HEK293 (cell line): ENCODE measurements at regions not wholly inside any gene's neighbourhood (a gene's known extent, or its start where the extent isn't known, plus 50 kb on each side); places are given as distances from the start of the nearest gene placed in this dataset.

Experiments used
- CTCF ChIA-PET: fragments of 350-600 bp; formaldehyde crosslinking; extraction: SDS; loops from one replicate; lab custom pipeline; 2021; ENCODE audit warnings: antibody characterized with exemption; lab: Yijun Ruan, JAX
- POLR2A ChIA-PET: fragments of 300-600 bp; formaldehyde crosslinking; extraction: SDS; loops from one replicate; lab custom pipeline; 2020; ENCODE audit warnings: antibody characterized with exemption, inconsistent platforms; lab: Yijun Ruan, JAX
- H3K27ac ChIP-seq: fragments of 200-500 bp; sonication (Bioruptor generic); 2 replicates; pipeline ENCODE4 v1.5.1; 2014; ENCODE audit warnings: low read depth, low read length, control low read depth, inconsistent platforms; ENCODE audit errors: extremely low read depth
- H3K36me3 ChIP-seq, 2 experiments: fragments of 200-500 bp in 1 of 2; sonication (Bioruptor generic) in 1 of 2; 1 replicate in 1 of 2; 2 replicates in 1 of 2; pipeline ENCODE4 v1.5.1; 2014 to 2017; ENCODE audit warnings: inconsistent platforms in 2 of 2, low read length in 2 of 2; ENCODE audit not compliant: control insufficient read depth in 2 of 2, insufficient read depth in 1 of 2
- H3K4me1 ChIP-seq: fragments of 200-500 bp; sonication (Bioruptor generic); 2 replicates; pipeline ENCODE4 v1.5.1; 2014; ENCODE audit warnings: mild to moderate bottlenecking, low read length, inconsistent platforms; ENCODE audit not compliant: control insufficient read depth, insufficient read depth
- H3K4me3 ChIP-seq: 2 replicates; pipeline ENCODE4 v1.5.1; 2011; ENCODE audit warnings: low read depth, mild to moderate bottlenecking, control low read depth, low read length, moderate library complexity
- H3K9me3 ChIP-seq: fragments of 200-500 bp; sonication (Bioruptor generic); 2 replicates; pipeline ENCODE4 v1.5.1; 2014; ENCODE audit warnings: low read depth, low read length, inconsistent platforms; ENCODE audit not compliant: control insufficient read depth, insufficient read depth
- BCL11B ChIP-seq: fragments of 450-650 bp; formaldehyde crosslinking; IDR thresholded peaks from 2 replicates; pipeline ENCODE4 v1.5.1; 2016; ENCODE audit warnings: low read depth, missing biosample characterization, missing genetic modification characterization
- KLF1 ChIP-seq: fragments of 450-650 bp; formaldehyde crosslinking; IDR thresholded peaks from 2 replicates; pipeline ENCODE4 v1.5.1; 2016; ENCODE audit warnings: missing biosample characterization, missing genetic modification characterization
- KLF7 ChIP-seq: fragments of 450-650 bp; formaldehyde crosslinking; IDR thresholded peaks from 2 replicates; pipeline ENCODE4 v1.5.1; 2016; ENCODE audit warnings: missing biosample characterization, missing genetic modification characterization, borderline replicate concordance
- SETDB1 ChIP-seq: IDR thresholded peaks from one replicate; pipeline ENCODE4 v1.6.1; 2017; ENCODE audit warnings: mild to moderate bottlenecking, low read length, moderate library complexity, mixed read lengths; ENCODE audit not compliant: insufficient read length
- ZNF140 ChIP-seq: fragments of 450-650 bp; formaldehyde crosslinking; IDR thresholded peaks from 2 replicates; pipeline ENCODE4 v1.5.1; 2016; ENCODE audit warnings: missing biosample characterization, missing genetic modification characterization
- ZNF157 ChIP-seq: fragments of 450-650 bp; formaldehyde crosslinking; IDR thresholded peaks from 2 replicates; pipeline ENCODE4 v1.5.1; 2016; ENCODE audit warnings: missing biosample characterization, missing genetic modification characterization
- ZNF26 ChIP-seq: fragments of 450-650 bp; formaldehyde crosslinking; IDR thresholded peaks from 2 replicates; pipeline ENCODE4 v1.5.1; 2016; ENCODE audit warnings: missing biosample characterization, missing genetic modification characterization
- ZNF266 ChIP-seq: fragments of 450-650 bp; formaldehyde crosslinking; IDR thresholded peaks from 2 replicates; pipeline ENCODE4 v1.5.1; 2016; ENCODE audit warnings: missing biosample characterization, missing genetic modification characterization, low read depth
- ZNF292 ChIP-seq: fragments of 450-650 bp; formaldehyde crosslinking; IDR thresholded peaks from 2 replicates; pipeline ENCODE4 v1.5.1; 2016; ENCODE audit warnings: low read depth, missing biosample characterization, missing genetic modification characterization, borderline replicate concordance
- ZNF37A ChIP-seq: fragments of 450-650 bp; IDR thresholded peaks from 2 replicates; pipeline ENCODE4 v1.5.1; 2018; ENCODE audit warnings: missing biosample characterization, missing genetic modification characterization
- ZNF416 ChIP-seq: fragments of 450-650 bp; formaldehyde crosslinking; IDR thresholded peaks from 2 replicates; pipeline ENCODE4 v1.5.1; 2016; ENCODE audit warnings: missing biosample characterization, missing genetic modification characterization
- ZNF510 ChIP-seq: fragments of 450-650 bp; formaldehyde crosslinking; IDR thresholded peaks from 2 replicates; pipeline ENCODE4 v1.5.1; 2018; ENCODE audit warnings: mild to moderate bottlenecking, missing genetic modification characterization, missing biosample characterization; ENCODE audit not compliant: insufficient replicate concordance
- ZNF544 ChIP-seq: fragments of 450-650 bp; formaldehyde crosslinking; IDR thresholded peaks from 2 replicates; pipeline ENCODE4 v1.5.0; 2017; ENCODE audit warnings: missing biosample characterization, missing genetic modification characterization
- ZNF639 ChIP-seq: fragments of 450-650 bp; formaldehyde crosslinking; IDR thresholded peaks from 2 replicates; pipeline ENCODE4 v1.5.1; 2016; ENCODE audit warnings: missing biosample characterization, missing genetic modification characterization
- ZNF658 ChIP-seq: fragments of 450-650 bp; formaldehyde crosslinking; IDR thresholded peaks from 2 replicates; pipeline ENCODE4; 2016; ENCODE audit warnings: missing biosample characterization, missing genetic modification characterization
- ZNF830 ChIP-seq: fragments of 450-650 bp; IDR thresholded peaks from 2 replicates; pipeline ENCODE4 v1.5.0; 2018; ENCODE audit warnings: missing biosample characterization, missing genetic modification characterization, low read depth, mild to moderate bottlenecking, moderate library complexity
- TF ChIP-seq, protein P1 (sequence below): fragments of 450-650 bp; formaldehyde crosslinking; IDR thresholded peaks from 2 replicates; pipeline ENCODE4 v1.5.1; 2016; ENCODE audit warnings: missing biosample characterization, missing genetic modification characterization
- TF ChIP-seq, protein P2 (sequence below): fragments of 450-650 bp; formaldehyde crosslinking; IDR thresholded peaks from 2 replicates; pipeline ENCODE4 v1.5.1; 2016; ENCODE audit warnings: missing biosample characterization, missing genetic modification characterization, low read depth
- TF ChIP-seq, protein P3 (sequence below): fragments of 450-650 bp; formaldehyde crosslinking; IDR thresholded peaks from 2 replicates; pipeline ENCODE4 v1.5.1; 2017; ENCODE audit warnings: missing biosample characterization, missing genetic modification characterization

DNA sequence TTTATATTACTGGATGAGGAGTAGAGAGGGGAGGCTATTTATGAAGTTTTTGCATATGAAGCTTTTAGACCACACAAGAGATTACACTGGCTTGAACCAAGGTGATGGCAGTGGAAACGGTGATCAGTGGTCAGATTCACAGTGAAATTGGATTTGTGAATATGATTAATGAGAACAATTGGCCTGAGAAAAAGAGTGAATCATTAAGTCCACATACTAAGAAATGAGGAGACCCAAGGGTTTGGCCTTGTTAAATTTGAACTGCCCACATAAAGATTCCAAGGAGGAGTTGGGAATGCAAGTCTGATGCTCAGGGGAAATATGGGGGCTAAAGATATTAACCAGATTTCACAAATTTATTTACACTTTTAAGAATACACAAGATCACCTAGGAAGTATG is 155.3 kb upstream of the ADGRL3 start:
- Histone ChIP-seq H3K36me3 (no peaks in the 10 kb centered on the region), H3K4me1 (no peaks in the 10 kb centered on the region), H3K27ac (no peak overlapping the region), H3K9me3 (no peaks in the 10 kb centered on the region), H3K4me3 (no peak overlapping the region)
- TF ChIP-seq ZNF26 (tag by site-specific recombination) (no peak), ZNF830 (no peak), KLF1 (tag by site-specific recombination) (no peak)
- CTCF ChIA-PET, result no interaction called here
- POLR2A ChIA-PET, result no interaction called here

DNA sequence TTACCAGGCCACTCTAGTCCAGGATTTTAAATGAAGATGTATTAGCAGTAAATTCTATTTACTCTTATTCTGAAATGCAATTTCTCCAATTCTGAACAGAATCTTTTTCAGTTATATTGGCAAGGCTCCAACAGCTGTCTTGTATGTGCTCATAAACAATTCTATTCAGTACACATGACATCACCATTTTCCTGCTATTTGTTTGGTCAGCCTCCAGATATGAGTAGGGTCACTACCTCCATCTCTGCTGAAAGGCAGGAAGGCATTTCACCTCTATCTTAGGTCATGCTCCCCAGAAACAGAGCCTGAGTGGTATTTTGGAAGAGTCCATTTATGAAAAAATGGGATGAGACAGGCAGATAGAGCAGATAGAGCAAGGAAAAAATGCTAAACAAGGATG is 151.1 kb upstream of the ADGRL3 start:
- ChIA-PET CTCF (no interaction called here), POLR2A (no interaction called here)
- Histone ChIP-seq H3K4me3 (no peak overlapping the region), H3K4me1 (no peaks in the 10 kb centered on the region), H3K36me3 (no peaks in the 10 kb centered on the region), H3K9me3 (no peaks in the 10 kb centered on the region), H3K27ac (no peak overlapping the region)
- TF ChIP-seq, protein P1, sequence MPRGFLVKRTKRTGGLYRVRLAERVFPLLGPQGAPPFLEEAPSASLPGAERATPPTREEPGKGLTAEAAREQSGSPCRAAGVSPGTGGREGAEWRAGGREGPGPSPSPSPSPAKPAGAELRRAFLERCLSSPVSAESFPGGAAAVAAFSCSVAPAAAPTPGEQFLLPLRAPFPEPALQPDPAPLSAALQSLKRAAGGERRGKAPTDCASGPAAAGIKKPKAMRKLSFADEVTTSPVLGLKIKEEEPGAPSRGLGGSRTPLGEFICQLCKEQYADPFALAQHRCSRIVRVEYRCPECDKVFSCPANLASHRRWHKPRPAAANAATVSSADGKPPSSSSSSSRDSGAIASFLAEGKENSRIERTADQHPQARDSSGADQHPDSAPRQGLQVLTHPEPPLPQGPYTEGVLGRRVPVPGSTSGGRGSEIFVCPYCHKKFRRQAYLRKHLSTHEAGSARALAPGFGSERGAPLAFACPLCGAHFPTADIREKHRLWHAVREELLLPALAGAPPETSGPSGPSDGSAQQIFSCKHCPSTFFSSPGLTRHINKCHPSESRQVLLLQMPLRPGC (tag by site-specific recombination), result no peak
- no peak for TF ChIP-seq ZNF157 (tag by site-specific recombination)
- TF ChIP-seq ZNF140 (tag by site-specific recombination), result no peak
- TF ChIP-seq, protein P2, sequence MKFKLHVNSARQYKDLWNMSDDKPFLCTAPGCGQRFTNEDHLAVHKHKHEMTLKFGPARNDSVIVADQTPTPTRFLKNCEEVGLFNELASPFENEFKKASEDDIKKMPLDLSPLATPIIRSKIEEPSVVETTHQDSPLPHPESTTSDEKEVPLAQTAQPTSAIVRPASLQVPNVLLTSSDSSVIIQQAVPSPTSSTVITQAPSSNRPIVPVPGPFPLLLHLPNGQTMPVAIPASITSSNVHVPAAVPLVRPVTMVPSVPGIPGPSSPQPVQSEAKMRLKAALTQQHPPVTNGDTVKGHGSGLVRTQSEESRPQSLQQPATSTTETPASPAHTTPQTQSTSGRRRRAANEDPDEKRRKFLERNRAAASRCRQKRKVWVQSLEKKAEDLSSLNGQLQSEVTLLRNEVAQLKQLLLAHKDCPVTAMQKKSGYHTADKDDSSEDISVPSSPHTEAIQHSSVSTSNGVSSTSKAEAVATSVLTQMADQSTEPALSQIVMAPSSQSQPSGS (tag by site-specific recombination), result 0 out of 2 replicates have a peak, but pooled peaks have one; percentile 16
- TF ChIP-seq ZNF639 (tag by site-specific recombination), result no peak

DNA sequence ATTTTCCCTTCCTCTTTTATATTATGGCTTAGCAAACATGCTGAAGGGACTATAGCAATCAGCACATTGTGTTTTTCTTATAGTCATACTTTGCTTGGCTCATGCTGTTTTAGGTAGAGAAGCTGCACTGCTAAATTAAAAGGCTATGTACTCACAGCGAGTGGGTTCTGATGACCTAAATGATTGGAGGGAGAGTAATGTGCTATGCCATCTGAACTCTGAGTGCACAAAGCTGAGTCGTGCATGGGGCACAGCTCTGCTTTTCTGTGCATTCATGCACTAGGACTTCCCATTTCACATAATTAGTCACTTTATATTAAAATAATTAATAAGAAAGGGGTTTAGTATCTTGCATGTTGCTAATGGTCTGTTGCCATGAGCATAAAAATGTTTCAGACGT is 132.7 kb upstream of the ADGRL3 start:
- no peak overlapping the region for H3K27ac ChIP-seq
- ChIA-PET CTCF (no interaction called here), POLR2A (no interaction called here)
- H3K4me1 ChIP-seq, result no peaks in the 10 kb centered on the region
- H3K4me3 ChIP-seq, result no peak overlapping the region
- no peaks in the 10 kb centered on the region for H3K9me3 ChIP-seq
- H3K36me3 ChIP-seq, result no peaks in the 10 kb centered on the region
- TF ChIP-seq ZNF510 (tag by site-specific recombination) (no peak), ZNF544 (tag by site-specific recombination) (no peak)

GRCh38 chr4:61068060-61068459 is 132.1 kb upstream of the ADGRL3 start:
- Histone ChIP-seq H3K9me3 (no peaks in the 10 kb centered on the region), H3K36me3 (no peaks in the 10 kb centered on the region), H3K4me1 (no peaks in the 10 kb centered on the region), H3K27ac (no peak overlapping the region), H3K4me3 (no peak overlapping the region)
- ChIA-PET POLR2A (no interaction called here), CTCF (no interaction called here)
- TF ChIP-seq, protein P3, sequence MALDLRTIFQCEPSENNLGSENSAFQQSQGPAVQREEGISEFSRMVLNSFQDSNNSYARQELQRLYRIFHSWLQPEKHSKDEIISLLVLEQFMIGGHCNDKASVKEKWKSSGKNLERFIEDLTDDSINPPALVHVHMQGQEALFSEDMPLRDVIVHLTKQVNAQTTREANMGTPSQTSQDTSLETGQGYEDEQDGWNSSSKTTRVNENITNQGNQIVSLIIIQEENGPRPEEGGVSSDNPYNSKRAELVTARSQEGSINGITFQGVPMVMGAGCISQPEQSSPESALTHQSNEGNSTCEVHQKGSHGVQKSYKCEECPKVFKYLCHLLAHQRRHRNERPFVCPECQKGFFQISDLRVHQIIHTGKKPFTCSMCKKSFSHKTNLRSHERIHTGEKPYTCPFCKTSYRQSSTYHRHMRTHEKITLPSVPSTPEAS, result no peak
- TF ChIP-seq BCL11B (tag by site-specific recombination), result no peak
- no peak for TF ChIP-seq SETDB1
- TF ChIP-seq ZNF266 (tag by site-specific recombination), result no peak
- TF ChIP-seq ZNF292 (tag by site-specific recombination), result no peak
- TF ChIP-seq ZNF37A (tag by site-specific recombination), result no peak
- no peak for TF ChIP-seq KLF7
- TF ChIP-seq ZNF658 (tag by site-specific recombination), result no peak
- TF ChIP-seq ZNF416 (tag by site-specific recombination), result no peak
